HEK293T (cell line): ENCODE measurements at regions not wholly inside any gene's neighbourhood (a gene's known extent, or its start where the extent isn't known, plus 50 kb on each side); places are given as distances from the start of the nearest gene placed in this dataset.

Experiments
- CTCF ChIA-PET: fragments of 350-600 bp; formaldehyde crosslinking; extraction: SDS; loops from one replicate; lab custom pipeline; 2021; ENCODE audit warnings: antibody characterized with exemption, inconsistent platforms; lab: Yijun Ruan, JAX
- POLR2A ChIA-PET: fragments of 350-600 bp; formaldehyde crosslinking; extraction: SDS; loops from one replicate; lab custom pipeline; 2020; ENCODE audit warnings: antibody characterized with exemption, inconsistent platforms; lab: Yijun Ruan, JAX
- DNase-seq: peaks from one replicate; pipeline ENCODE4 v3.0.0; 2012; ENCODE audit warnings: mixed read lengths; ENCODE audit errors: extremely low spot score
- ARNT ChIP-seq: fragments of 450-650 bp; IDR thresholded peaks from 2 replicates; pipeline ENCODE4 v1.6.1; 2017; ENCODE audit warnings: mild to moderate bottlenecking
- BHLHE40 ChIP-seq: fragments of 450-650 bp; IDR thresholded peaks from 2 replicates; pipeline ENCODE4 v1.6.1; 2016; ENCODE audit warnings: mild to moderate bottlenecking, moderate library complexity, borderline replicate concordance
- CTBP1 ChIP-seq: fragments of 450-650 bp; IDR thresholded peaks from 2 replicates; pipeline ENCODE4 v1.6.1; 2016; ENCODE audit warnings: borderline replicate concordance
- ELF4 ChIP-seq: fragments of 450-650 bp; IDR thresholded peaks from 2 replicates; pipeline ENCODE4 v1.6.1; 2017; ENCODE audit warnings: antibody characterized with exemption
- FOXA1 ChIP-seq: fragments of 450-650 bp; IDR thresholded peaks from 2 replicates; pipeline ENCODE4 v1.6.1; 2016; ENCODE audit warnings: mild to moderate bottlenecking
- FOXK2 ChIP-seq: fragments of 450-650 bp; IDR thresholded peaks from 2 replicates; pipeline ENCODE4 v1.6.1; 2016; ENCODE audit warnings: mild to moderate bottlenecking
- FOXM1 ChIP-seq: fragments of 450-650 bp; IDR thresholded peaks from 2 replicates; pipeline ENCODE4 v1.6.1; 2017; ENCODE audit warnings: mild to moderate bottlenecking, borderline replicate concordance
- HDGF ChIP-seq: fragments of 450-650 bp; IDR thresholded peaks from 2 replicates; pipeline ENCODE4 v1.6.1; 2017; ENCODE audit warnings: antibody characterized with exemption, borderline replicate concordance
- L3MBTL2 ChIP-seq: fragments of 450-650 bp; conservative IDR thresholded peaks from 2 replicates; pipeline ENCODE4 v1.6.1; 2016; ENCODE audit warnings: mild to moderate bottlenecking
- LEF1 ChIP-seq: fragments of 450-650 bp; IDR thresholded peaks from 2 replicates; pipeline ENCODE4 v1.6.1; 2017; ENCODE audit warnings: mild to moderate bottlenecking, borderline replicate concordance
- NFRKB ChIP-seq: fragments of 450-650 bp; IDR thresholded peaks from 2 replicates; pipeline ENCODE4 v1.6.1; 2016; ENCODE audit warnings: mild to moderate bottlenecking, moderate library complexity
- PKNOX1 ChIP-seq: fragments of 450-650 bp; IDR thresholded peaks from 2 replicates; pipeline ENCODE4 v1.6.1; 2016
- SP1 ChIP-seq: fragments of 450-650 bp; IDR thresholded peaks from 2 replicates; pipeline ENCODE4 v1.6.1; 2017
- SUZ12 ChIP-seq: fragments of 450-650 bp; IDR thresholded peaks from 2 replicates; pipeline ENCODE4 v1.6.1; 2016; ENCODE audit warnings: mild to moderate bottlenecking
- TARDBP ChIP-seq: fragments of 450-650 bp; IDR thresholded peaks from 2 replicates; pipeline ENCODE4 v1.6.1; 2016
- ZNF384 ChIP-seq: fragments of 450-650 bp; IDR thresholded peaks from 2 replicates; pipeline ENCODE4 v1.6.1; 2016

GRCh38 chr20:57849521-57850215 lies 139.9 kb upstream of the PMEPA1 start:
- POLR2A ChIA-PET: no interaction called here
- TF ChIP-seq FOXM1 (no peak), NFRKB (no peak), SP1 (no peak), HDGF (no peak), TARDBP (no peak), ELF4 (no peak), BHLHE40 (no peak), L3MBTL2 (no peak), LEF1 (no peak), FOXA1 (no peak), ZNF384 (no peak), CTBP1 (no peak)

GRCh38 chr20:57849121-57849520 lies 139.3 kb upstream of the PMEPA1 start:
- ChIA-PET CTCF (no interaction called here), POLR2A (no interaction called here)
- TF ChIP-seq FOXK2: no peak
- no peak for TF ChIP-seq HDGF
- TF ChIP-seq ZNF384: no peak
- no peak for TF ChIP-seq SUZ12
- TF ChIP-seq LEF1: no peak
- TF ChIP-seq TARDBP: no peak
- TF ChIP-seq PKNOX1: no peak
- no peak for TF ChIP-seq FOXM1
- TF ChIP-seq ARNT: no peak
- no peak for DNase-seq

More at GRCh38 chr20:57849521-57850215, 139.9 kb upstream of the PMEPA1 start:
- CTCF ChIA-PET: no interaction called here
- no peak for DNase-seq

DNA sequence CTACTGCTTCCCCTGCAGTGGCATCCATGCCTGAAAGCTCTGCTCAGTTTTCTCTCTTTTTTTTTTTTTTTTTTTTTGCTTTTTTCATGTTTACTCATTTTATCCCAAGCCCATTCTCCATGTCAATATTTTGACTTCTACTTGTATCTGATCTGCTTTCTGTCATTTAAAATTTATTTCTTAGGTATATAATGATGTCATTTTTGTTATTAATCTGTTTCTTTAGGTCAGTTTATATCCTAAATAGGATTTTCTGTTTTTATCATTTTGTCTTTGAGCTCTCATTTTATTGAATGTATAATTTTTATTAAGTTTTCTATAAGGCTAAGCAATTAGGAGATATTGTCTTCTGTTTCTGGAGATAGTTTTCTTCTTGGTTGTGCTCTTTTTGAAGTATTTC lies 138.5 kb upstream of the PMEPA1 start:
- POLR2A ChIA-PET: no interaction called here
- no peak for DNase-seq
- CTCF ChIA-PET: no interaction called here
- no peak for TF ChIP-seq FOXA1
- TF ChIP-seq ARNT: no peak

- ChIA-PET CTCF (interaction anchor here (0.6 kb wide), 1 partner anchor 943 kb away, joined by 4 read pairs; no protein-coding TSS in a partner anchor), POLR2A (no interaction called here)
Measured at GRCh38 chr20:57847104-57847503, 137.3 kb upstream of the PMEPA1 start.

DNA sequence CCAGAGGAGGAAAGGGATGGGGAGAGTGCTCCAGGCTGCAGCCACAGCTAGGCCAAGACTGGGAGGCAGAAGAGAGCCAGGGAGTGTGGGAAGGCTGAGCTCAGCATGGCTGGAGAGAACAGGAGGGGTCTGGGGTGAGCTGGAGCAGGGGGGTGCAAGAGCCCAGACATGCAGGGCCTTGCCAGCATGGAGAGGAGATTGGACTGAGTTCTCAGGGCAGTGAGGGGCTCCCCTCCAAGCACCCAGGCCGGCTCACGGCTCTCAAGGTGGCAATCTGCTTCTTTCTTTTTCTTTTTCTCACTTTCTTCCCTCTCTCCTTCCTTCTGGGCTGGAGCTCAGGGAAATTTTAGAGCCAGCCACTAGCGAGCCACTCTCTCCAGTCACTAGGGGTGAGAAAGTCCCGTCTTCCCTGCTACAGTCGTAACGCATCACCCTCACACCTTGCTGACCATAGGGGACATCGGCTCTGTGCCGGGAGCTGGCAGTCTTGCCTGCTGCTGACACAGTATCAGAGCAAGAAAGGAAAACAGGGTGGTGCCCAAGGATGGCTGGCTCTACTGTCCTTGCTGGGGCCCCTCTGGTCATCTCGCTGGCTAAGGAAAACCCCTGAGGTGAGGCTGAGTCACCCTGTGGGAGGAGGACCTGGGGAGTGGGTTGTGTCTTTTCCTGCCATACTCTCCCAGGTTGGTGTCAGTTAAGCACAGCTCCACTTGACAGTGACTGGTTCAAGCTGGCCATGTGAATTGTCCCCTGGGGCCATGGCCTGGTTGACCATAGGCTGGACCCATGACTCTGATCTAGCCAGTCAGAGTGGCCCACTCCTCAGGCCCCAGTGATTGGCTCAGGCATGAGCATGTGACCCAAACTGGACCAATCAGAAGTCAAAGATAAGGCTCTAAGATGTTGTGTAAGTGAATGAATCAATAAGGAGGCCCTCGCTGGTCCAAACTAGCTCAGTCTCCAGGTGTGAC lies 135.1 kb upstream of the PMEPA1 start:
- POLR2A ChIA-PET: no interaction called here
- CTCF ChIA-PET: interaction anchor here (0.6 kb wide), 1 partner anchor 131 kb away, joined by 3 read pairs; no protein-coding TSS in a partner anchor
- no peak for DNase-seq
- TF ChIP-seq CTBP1 (no peak), SUZ12 (no peak), PKNOX1 (no peak), TARDBP (no peak), L3MBTL2 (no peak), SP1 (no peak), ELF4 (no peak), ZNF384 (no peak), NFRKB (no peak)

More at GRCh38 chr20:57847104-57847503, 137.3 kb upstream of the PMEPA1 start:
- TF ChIP-seq SUZ12 (no peak), PKNOX1 (no peak), LEF1 (no peak), BHLHE40 (no peak), L3MBTL2 (no peak), ARNT (no peak), FOXM1 (no peak), FOXA1 (no peak), ELF4 (no peak), HDGF (no peak)
- no peak for DNase-seq

GRCh38 chr20:57843941-57844625 lies 134.3 kb upstream of the PMEPA1 start:
- DNase-seq: no peak

More at GRCh38 chr20:57843941-57844625, 134.3 kb upstream of the PMEPA1 start:
- TF ChIP-seq FOXK2 (no peak), ARNT (no peak), SP1 (no peak), SUZ12 (no peak), FOXA1 (no peak), HDGF (no peak), CTBP1 (no peak), PKNOX1 (no peak), L3MBTL2 (no peak), TARDBP (no peak), FOXM1 (no peak), BHLHE40 (no peak), NFRKB (no peak), ZNF384 (no peak), LEF1 (no peak), ELF4 (no peak)
- POLR2A ChIA-PET: no interaction called here
- CTCF ChIA-PET: interaction anchor here (0.6 kb wide), 1 partner anchor 132 kb away, joined by 3 read pairs; no protein-coding TSS in a partner anchor
